GM12878 (cell line): ENCODE measurements at regions not wholly inside any gene's neighbourhood (a gene's known extent, or its start where the extent isn't known, plus 50 kb on each side); places are given as distances from the start of the nearest gene placed in this dataset.
A peak's percentile ranks its signal among the peaks of the same experiment; 100 is the strongest.

Experiments used
- BMI1 ChIP-seq: fragments of 450-650 bp; IDR thresholded peaks from 2 replicates; pipeline ENCODE4 v1.6.1; 2016; ENCODE audit warnings: mild to moderate bottlenecking, moderate library complexity, borderline replicate concordance
- CBFB ChIP-seq: IDR thresholded peaks from 2 replicates; pipeline ENCODE4 v1.6.1; 2016; ENCODE audit warnings: antibody characterized with exemption, low read depth
- CHD2 ChIP-seq: IDR thresholded peaks from 2 replicates; pipeline ENCODE4 v1.6.1; 2011; ENCODE audit warnings: low read depth, low read length, improper control_type of control experiment, borderline replicate concordance
- ESRRA ChIP-seq: IDR thresholded peaks from 2 replicates; pipeline ENCODE4 v1.6.1; 2012; ENCODE audit warnings: mild to moderate bottlenecking, low read length, improper control_type of control experiment
- MYB ChIP-seq: fragments of 150-350 bp; IDR thresholded peaks from 2 replicates; pipeline ENCODE4 v1.6.1; 2014; ENCODE audit warnings: mild to moderate bottlenecking, low read depth, low read length, borderline replicate concordance
- NFYA ChIP-seq: IDR thresholded peaks from 2 replicates; pipeline ENCODE4 v1.6.1; 2011; ENCODE audit warnings: low read depth, mild to moderate bottlenecking, low read length, improper control_type of control experiment, borderline replicate concordance
- NR2F1 ChIP-seq: fragments of 450-650 bp; conservative IDR thresholded peaks from 2 replicates; pipeline ENCODE4 v1.6.1; 2017; ENCODE audit warnings: mild to moderate bottlenecking
- POU2F2 ChIP-seq: IDR thresholded peaks from 3 replicates; pipeline ENCODE4 v1.6.1; 2011; ENCODE audit warnings: low read depth, mild to moderate bottlenecking, low read length, borderline replicate concordance
- RAD21 ChIP-seq: IDR thresholded peaks from 2 replicates; pipeline ENCODE4 v1.6.1; 2011; ENCODE audit warnings: mild to moderate bottlenecking, low read depth, low read length, moderate library complexity; ENCODE audit not compliant: insufficient read depth
- RFX5 ChIP-seq: IDR thresholded peaks from 2 replicates; pipeline ENCODE4 v1.6.1; 2011; ENCODE audit warnings: low read depth, low read length, improper control_type of control experiment
- SMC3 ChIP-seq: IDR thresholded peaks from 2 replicates; pipeline ENCODE4 v1.6.1; 2011; ENCODE audit warnings: low read length, improper control_type of control experiment, borderline replicate concordance
- SREBF1 ChIP-seq: IDR thresholded peaks from 2 replicates; pipeline ENCODE4 v1.6.1; 2012; ENCODE audit warnings: mild to moderate bottlenecking, low read length
- SREBF2 ChIP-seq: IDR thresholded peaks from 2 replicates; pipeline ENCODE4 v1.6.1; 2012; ENCODE audit warnings: mild to moderate bottlenecking, low read length
- SRF ChIP-seq, 2 experiments: IDR thresholded peaks; 2 replicates each; pipeline ENCODE4 v1.6.1; 2011; ENCODE audit warnings: low read depth in 2 of 2, low read length in 2 of 2, mild to moderate bottlenecking in 1 of 2, moderate library complexity in 1 of 2
- SUZ12 ChIP-seq: fragments of 200-600 bp; sonication (generic); IDR thresholded peaks from one replicate; pipeline ENCODE4 v1.6.1; 2018; ENCODE audit warnings: antibody characterized with exemption, mild to moderate bottlenecking; ENCODE audit not compliant: unreplicated experiment
- TCF12 ChIP-seq: IDR thresholded peaks from 2 replicates; pipeline ENCODE4 v1.6.1; 2011; ENCODE audit warnings: low read depth, mild to moderate bottlenecking, low read length
- YBX1 ChIP-seq: fragments of 450-650 bp; IDR thresholded peaks from 2 replicates; pipeline ENCODE4 v1.6.1; 2016; ENCODE audit warnings: antibody characterized with exemption
- ZNF622 ChIP-seq: fragments of 450-650 bp; IDR thresholded peaks from 2 replicates; pipeline ENCODE4 v1.6.1; 2017; ENCODE audit warnings: mild to moderate bottlenecking, inconsistent platforms
- ZSCAN29 ChIP-seq: fragments of 450-650 bp; IDR thresholded peaks from 2 replicates; pipeline ENCODE4 v1.6.1; 2017; ENCODE audit warnings: mild to moderate bottlenecking, moderate library complexity
- ZZZ3 ChIP-seq: IDR thresholded peaks from 2 replicates; pipeline ENCODE4 v1.6.1; 2011; ENCODE audit warnings: low read depth; ENCODE audit not compliant: control insufficient read depth, insufficient read length
- TF ChIP-seq, protein P1 (sequence below): fragments of 450-650 bp; IDR thresholded peaks from 2 replicates; pipeline ENCODE4 v1.6.1; 2017; ENCODE audit warnings: borderline replicate concordance
- TF ChIP-seq, protein P2 (sequence below): fragments of 450-650 bp; IDR thresholded peaks from 2 replicates; pipeline ENCODE4 v1.6.1; 2017; ENCODE audit warnings: mild to moderate bottlenecking, moderate library complexity
- TF ChIP-seq, protein P3 (sequence below): IDR thresholded peaks from 2 replicates; pipeline ENCODE4 v1.6.1; 2012; ENCODE audit warnings: mild to moderate bottlenecking, low read depth, low read length

DNA sequence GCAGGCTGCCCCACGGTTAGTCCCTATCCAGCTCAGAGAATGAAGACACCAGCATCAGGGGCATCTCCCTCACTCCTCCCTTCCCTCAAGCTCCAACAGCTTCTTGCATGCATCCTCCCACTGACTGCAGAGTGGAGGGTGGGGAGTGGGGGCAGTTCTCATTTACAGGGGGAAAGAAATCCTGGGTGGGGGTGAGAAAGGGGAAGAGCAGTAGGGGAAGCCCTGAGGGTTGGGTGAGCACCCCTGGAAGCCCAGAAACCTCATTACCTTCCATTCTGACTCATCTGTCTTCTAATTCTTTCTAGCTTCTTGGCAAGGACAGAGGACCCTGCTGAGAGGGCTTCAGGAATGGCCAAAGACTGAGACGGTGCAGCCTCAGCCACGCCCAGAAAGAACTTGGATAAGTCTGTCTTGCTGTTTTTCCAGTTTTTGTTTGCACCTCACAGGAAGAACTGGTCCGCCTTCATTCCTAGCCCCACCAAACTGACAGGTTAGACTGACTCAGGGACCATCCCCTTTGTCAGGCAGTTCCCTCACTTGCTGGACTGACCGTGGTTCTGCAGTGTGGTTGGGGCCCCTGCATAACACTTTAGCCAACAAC, 52.5 kb upstream of the WSB1 start (continued):
- TF ChIP-seq, protein P1, sequence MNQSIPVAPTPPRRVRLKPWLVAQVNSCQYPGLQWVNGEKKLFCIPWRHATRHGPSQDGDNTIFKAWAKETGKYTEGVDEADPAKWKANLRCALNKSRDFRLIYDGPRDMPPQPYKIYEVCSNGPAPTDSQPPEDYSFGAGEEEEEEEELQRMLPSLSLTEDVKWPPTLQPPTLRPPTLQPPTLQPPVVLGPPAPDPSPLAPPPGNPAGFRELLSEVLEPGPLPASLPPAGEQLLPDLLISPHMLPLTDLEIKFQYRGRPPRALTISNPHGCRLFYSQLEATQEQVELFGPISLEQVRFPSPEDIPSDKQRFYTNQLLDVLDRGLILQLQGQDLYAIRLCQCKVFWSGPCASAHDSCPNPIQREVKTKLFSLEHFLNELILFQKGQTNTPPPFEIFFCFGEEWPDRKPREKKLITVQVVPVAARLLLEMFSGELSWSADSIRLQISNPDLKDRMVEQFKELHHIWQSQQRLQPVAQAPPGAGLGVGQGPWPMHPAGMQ, result no peak
- TF ChIP-seq SREBF1 (no peak), CHD2 (no peak), BMI1 (no peak), NFYA (no peak), ZZZ3 (no peak), MYB (no peak), YBX1 (no peak), RFX5 (no peak), TCF12 (no peak), SUZ12 (no peak), ZNF622 (no peak), POU2F2 (0 out of 3 replicates have a peak, but pooled peaks have one; percentile 26), SRF (IDR thresholded peaks at IDR 0.05; ENCODE audit: low read depth in 2 of 2, low read length in 2 of 2) (peak in 1 of 2 experiments; percentile 45; a peak in 1 of 4 replicates), ESRRA (no peak), ZSCAN29 (no peak), RAD21 (no peak), SREBF2 (no peak), SMC3 (no peak), CBFB (peak; percentile 60), NR2F1 (no peak; the same call in 1 of the 2 replicates)
- TF ChIP-seq, protein P2, sequence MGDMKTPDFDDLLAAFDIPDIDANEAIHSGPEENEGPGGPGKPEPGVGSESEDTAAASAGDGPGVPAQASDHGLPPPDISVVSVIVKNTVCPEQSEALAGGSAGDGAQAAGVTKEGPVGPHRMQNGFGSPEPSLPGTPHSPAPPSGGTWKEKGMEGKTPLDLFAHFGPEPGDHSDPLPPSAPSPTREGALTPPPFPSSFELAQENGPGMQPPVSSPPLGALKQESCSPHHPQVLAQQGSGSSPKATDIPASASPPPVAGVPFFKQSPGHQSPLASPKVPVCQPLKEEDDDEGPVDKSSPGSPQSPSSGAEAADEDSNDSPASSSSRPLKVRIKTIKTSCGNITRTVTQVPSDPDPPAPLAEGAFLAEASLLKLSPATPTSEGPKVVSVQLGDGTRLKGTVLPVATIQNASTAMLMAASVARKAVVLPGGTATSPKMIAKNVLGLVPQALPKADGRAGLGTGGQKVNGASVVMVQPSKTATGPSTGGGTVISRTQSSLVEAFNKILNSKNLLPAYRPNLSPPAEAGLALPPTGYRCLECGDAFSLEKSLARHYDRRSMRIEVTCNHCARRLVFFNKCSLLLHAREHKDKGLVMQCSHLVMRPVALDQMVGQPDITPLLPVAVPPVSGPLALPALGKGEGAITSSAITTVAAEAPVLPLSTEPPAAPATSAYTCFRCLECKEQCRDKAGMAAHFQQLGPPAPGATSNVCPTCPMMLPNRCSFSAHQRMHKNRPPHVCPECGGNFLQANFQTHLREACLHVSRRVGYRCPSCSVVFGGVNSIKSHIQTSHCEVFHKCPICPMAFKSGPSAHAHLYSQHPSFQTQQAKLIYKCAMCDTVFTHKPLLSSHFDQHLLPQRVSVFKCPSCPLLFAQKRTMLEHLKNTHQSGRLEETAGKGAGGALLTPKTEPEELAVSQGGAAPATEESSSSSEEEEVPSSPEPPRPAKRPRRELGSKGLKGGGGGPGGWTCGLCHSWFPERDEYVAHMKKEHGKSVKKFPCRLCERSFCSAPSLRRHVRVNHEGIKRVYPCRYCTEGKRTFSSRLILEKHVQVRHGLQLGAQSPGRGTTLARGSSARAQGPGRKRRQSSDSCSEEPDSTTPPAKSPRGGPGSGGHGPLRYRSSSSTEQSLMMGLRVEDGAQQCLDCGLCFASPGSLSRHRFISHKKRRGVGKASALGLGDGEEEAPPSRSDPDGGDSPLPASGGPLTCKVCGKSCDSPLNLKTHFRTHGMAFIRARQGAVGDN, result no peak
- TF ChIP-seq, protein P3, sequence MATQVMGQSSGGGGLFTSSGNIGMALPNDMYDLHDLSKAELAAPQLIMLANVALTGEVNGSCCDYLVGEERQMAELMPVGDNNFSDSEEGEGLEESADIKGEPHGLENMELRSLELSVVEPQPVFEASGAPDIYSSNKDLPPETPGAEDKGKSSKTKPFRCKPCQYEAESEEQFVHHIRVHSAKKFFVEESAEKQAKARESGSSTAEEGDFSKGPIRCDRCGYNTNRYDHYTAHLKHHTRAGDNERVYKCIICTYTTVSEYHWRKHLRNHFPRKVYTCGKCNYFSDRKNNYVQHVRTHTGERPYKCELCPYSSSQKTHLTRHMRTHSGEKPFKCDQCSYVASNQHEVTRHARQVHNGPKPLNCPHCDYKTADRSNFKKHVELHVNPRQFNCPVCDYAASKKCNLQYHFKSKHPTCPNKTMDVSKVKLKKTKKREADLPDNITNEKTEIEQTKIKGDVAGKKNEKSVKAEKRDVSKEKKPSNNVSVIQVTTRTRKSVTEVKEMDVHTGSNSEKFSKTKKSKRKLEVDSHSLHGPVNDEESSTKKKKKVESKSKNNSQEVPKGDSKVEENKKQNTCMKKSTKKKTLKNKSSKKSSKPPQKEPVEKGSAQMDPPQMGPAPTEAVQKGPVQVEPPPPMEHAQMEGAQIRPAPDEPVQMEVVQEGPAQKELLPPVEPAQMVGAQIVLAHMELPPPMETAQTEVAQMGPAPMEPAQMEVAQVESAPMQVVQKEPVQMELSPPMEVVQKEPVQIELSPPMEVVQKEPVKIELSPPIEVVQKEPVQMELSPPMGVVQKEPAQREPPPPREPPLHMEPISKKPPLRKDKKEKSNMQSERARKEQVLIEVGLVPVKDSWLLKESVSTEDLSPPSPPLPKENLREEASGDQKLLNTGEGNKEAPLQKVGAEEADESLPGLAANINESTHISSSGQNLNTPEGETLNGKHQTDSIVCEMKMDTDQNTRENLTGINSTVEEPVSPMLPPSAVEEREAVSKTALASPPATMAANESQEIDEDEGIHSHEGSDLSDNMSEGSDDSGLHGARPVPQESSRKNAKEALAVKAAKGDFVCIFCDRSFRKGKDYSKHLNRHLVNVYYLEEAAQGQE, result no peak
